Colonic mucosa (tissue), 4 donors: ENCODE measurements at regions not wholly inside any gene's neighbourhood (a gene's known extent, or its start where the extent isn't known, plus 50 kb on each side); places are given as distances from the start of the nearest gene placed in this dataset.

Experiments
- DNase-seq: peaks from one replicate; pipeline ENCODE4 v3.0.0-alpha.2; 2020
- H3K27ac ChIP-seq: fragments of 200-600 bp; one replicate; pipeline ENCODE4 v1.8.0; 2021
- H3K27me3 ChIP-seq: fragments of 200-600 bp; one replicate; pipeline ENCODE4 v1.8.0; 2021
- H3K36me3 ChIP-seq: fragments of 200-600 bp; one replicate; pipeline ENCODE4 v1.8.0; 2021
- H3K4me1 ChIP-seq: fragments of 200-600 bp; one replicate; pipeline ENCODE4 v1.8.0; 2021; ENCODE audit warnings: mild to moderate bottlenecking
- H3K4me3 ChIP-seq: fragments of 200-600 bp; one replicate; pipeline ENCODE4 v1.8.0; 2021
- H3K9ac ChIP-seq, 2 donors: one replicate each; pipeline ENCODE4 v1.7.0; 2013; ENCODE audit warnings: control low read depth in 2 of 2, low read depth in 2 of 2, low read length in 2 of 2
- H3K9me3 ChIP-seq: fragments of 200-600 bp; one replicate; pipeline ENCODE4 v1.8.0; 2021
- CTCF ChIP-seq: fragments of 200-600 bp; IDR thresholded peaks from one replicate; pipeline ENCODE4 v1.8.0; 2022; ENCODE audit warnings: antibody characterized with exemption, mild to moderate bottlenecking
- intact Hi-C: fragments of 100-400 bp; cut with DNase I; formaldehyde crosslinking; loops from one replicate; pipeline ENCODE4 v1.14.1; 2022
- donor health status: healthy.
- donor health status: DM: no; HTN: no; CAD: no.
- donor health status: DM: no; HTN: no; CAD: no.

- no peak for TF ChIP-seq CTCF
- intact Hi-C loops: no loop called here
- Histone ChIP-seq H3K4me3 (no peak overlapping the region), H3K9me3 (no peaks in the 10 kb centered on the region), H3K9ac (no peak overlapping the region), H3K36me3 (no peaks in the 10 kb centered on the region), H3K27me3 (no peaks in the 10 kb centered on the region), H3K27ac (no peak overlapping the region), H3K4me1 (no peaks in the 10 kb centered on the region)
- DNase-seq: no peak
These were observed 272.5 kb upstream of the IRX1 start for GRCh38 chr5:3323144-3323543.

- TF ChIP-seq CTCF: no peak
- no peaks in the 10 kb centered on the region for H3K36me3 ChIP-seq
- intact Hi-C loops: no loop called here
- H3K27me3 ChIP-seq: no peaks in the 10 kb centered on the region
- H3K4me1 ChIP-seq: no peaks in the 10 kb centered on the region
- H3K9ac ChIP-seq: no peak overlapping the region
- no peak overlapping the region for H3K27ac ChIP-seq
- H3K9me3 ChIP-seq: no peaks in the 10 kb centered on the region
- H3K4me3 ChIP-seq: no peak overlapping the region
- DNase-seq: no peak
These were observed 273.0 kb upstream of the IRX1 start for GRCh38 chr5:3322642-3323041.

GRCh38 chr5:3321923-3322322, 273.7 kb upstream of the IRX1 start:
- intact Hi-C loops: no loop called here
- H3K4me1 ChIP-seq: no peaks in the 10 kb centered on the region
- no peaks in the 10 kb centered on the region for H3K9me3 ChIP-seq
- no peaks in the 10 kb centered on the region for H3K36me3 ChIP-seq
- H3K4me3 ChIP-seq: no peak overlapping the region
- DNase-seq: no peak
- no peak overlapping the region for H3K9ac ChIP-seq
- H3K27me3 ChIP-seq: no peaks in the 10 kb centered on the region
- H3K27ac ChIP-seq: no peak overlapping the region
- no peak for TF ChIP-seq CTCF

GRCh38 chr5:3321119-3321760, 274.4 kb upstream of the IRX1 start:
- H3K36me3 ChIP-seq: no peaks in the 10 kb centered on the region

GRCh38 chr5:3320317-3320875, 275.2 kb upstream of the IRX1 start:
- Histone ChIP-seq H3K4me3 (no peak overlapping the region), H3K27ac (no peak overlapping the region), H3K27me3 (no peaks in the 10 kb centered on the region), H3K9ac (no peak overlapping the region), H3K9me3 (no peaks in the 10 kb centered on the region), H3K36me3 (no peaks in the 10 kb centered on the region), H3K4me1 (no peaks in the 10 kb centered on the region)
- intact Hi-C loops: no loop called here
- DNase-seq: no peak
- TF ChIP-seq CTCF: no peak

More at GRCh38 chr5:3321119-3321760, 274.4 kb upstream of the IRX1 start:
- Histone ChIP-seq H3K27ac (no peak overlapping the region), H3K4me3 (no peak overlapping the region), H3K9me3 (no peaks in the 10 kb centered on the region), H3K27me3 (no peaks in the 10 kb centered on the region), H3K4me1 (no peaks in the 10 kb centered on the region), H3K9ac (no peak overlapping the region)
- no peak for TF ChIP-seq CTCF
- no peak for DNase-seq
- intact Hi-C loops: no loop called here
